ENCODE measurements at regions not wholly inside any gene's neighbourhood (a gene's known extent, or its start where the extent isn't known, plus 50 kb on each side); places are given as distances from the start of the nearest gene placed in this dataset.
A peak's percentile ranks its signal among the peaks of the same experiment; 100 is the strongest.
"Not testable (repeated sequence)": the region's sequence is repeated elsewhere in the genome, so short reads cannot be mapped to it uniquely, and the experiment has no call there.

DNA sequence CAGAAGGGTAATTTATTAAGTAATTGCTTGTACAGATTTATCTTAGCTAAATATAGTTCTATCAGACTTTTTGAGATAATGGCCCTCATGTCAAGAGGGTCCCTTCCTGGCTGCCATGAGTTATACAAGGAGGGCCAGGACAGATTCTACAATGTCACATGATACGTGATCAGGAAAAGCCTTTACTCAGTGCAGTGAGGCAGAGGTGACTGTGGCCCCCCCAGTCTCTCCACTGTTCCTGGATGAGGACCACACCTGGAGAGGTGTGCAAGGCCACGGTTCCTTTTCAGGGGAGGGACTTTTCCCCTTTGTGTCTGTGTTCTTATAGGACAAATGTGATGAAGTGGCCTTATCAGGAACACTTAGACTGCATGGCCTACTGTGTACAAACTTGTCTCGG is 54.3 kb upstream of the LRCH1 start:
- ChIA-PET CTCF (no interaction called here), POLR2A (no interaction called here)
- H3K4me1 ChIP-seq (ENCODE audit: control insufficient read depth in 2 of 2, insufficient read depth in 2 of 2, low read length in 2 of 2): no peaks in the 10 kb centered on the region
- no peaks in the 10 kb centered on the region for H3K36me3 ChIP-seq (ENCODE audit: control insufficient read depth in 2 of 3, insufficient read depth in 3 of 3, low read length in 3 of 3)
- Mint-ChIP-seq H3K36me3 (no peaks in the 10 kb centered on the region), H3K9me3 (no peaks in the 10 kb centered on the region), H3K27me3 (peaks cover 0 to 10% (median 0%) of the 10 kb centered on the region in 5 donors), H3K4me1 (no peaks in the 10 kb centered on the region), H3K27ac (no peak overlapping the region), H3K4me3 (no peak overlapping the region)
- intact Hi-C loops (cut with micrococcal nuclease): no loop called here
- no peak for ATAC-seq
- no peak overlapping the region for H3K4me3 ChIP-seq (ENCODE audit: low read length)
- H3K27me3 ChIP-seq (ENCODE audit: control insufficient read depth in 2 of 2, insufficient read depth in 2 of 2, low read length in 2 of 2): no peaks in the 10 kb centered on the region
- H3K27ac ChIP-seq (ENCODE audit: low read depth, low read length): no peak overlapping the region
- DNase-seq: no peak
- H3K9me3 ChIP-seq (ENCODE audit: control insufficient read depth in 2 of 3, low read length in 3 of 3): no peaks in the 10 kb centered on the region

DNA sequence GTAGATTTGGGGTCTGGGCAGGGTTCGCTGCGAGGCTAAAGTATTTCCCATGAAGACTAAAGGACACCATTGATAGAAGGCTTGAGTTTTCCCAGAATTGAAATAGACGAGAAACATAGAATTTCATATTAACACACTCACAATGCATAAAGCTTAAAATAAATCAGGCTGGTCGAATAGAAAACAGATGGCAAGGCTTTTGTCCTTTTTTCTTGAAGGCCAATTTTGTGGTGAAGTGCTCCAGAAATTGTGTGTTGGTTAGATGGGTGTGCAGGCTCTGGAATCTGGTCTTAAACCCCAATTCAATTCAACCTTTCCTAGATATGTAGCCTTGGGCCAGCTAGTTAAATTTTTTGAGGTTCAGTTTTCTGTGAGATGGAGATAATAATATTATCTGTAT is 56.9 kb upstream of the LRCH1 start:
- ATAC-seq (no peak), DNase-seq (no peak)
- H3K4me3 ChIP-seq (ENCODE audit: low read length): no peak overlapping the region
- no peaks in the 10 kb centered on the region for H3K9me3 ChIP-seq (ENCODE audit: control insufficient read depth in 2 of 3, low read length in 3 of 3)
- Mint-ChIP-seq H3K4me3 (no peak overlapping the region), H3K4me1 (no peaks in the 10 kb centered on the region), H3K27ac (no peak overlapping the region), H3K36me3 (no peaks in the 10 kb centered on the region), H3K27me3 (peaks cover 0 to 5% (median 0%) of the 10 kb centered on the region in 5 donors), H3K9me3 (no peaks in the 10 kb centered on the region)
- no peaks in the 10 kb centered on the region for H3K27me3 ChIP-seq (ENCODE audit: control insufficient read depth in 2 of 2, insufficient read depth in 2 of 2, low read length in 2 of 2)
- H3K4me1 ChIP-seq (ENCODE audit: control insufficient read depth in 2 of 2, insufficient read depth in 2 of 2, low read length in 2 of 2): no peaks in the 10 kb centered on the region
- H3K36me3 ChIP-seq (ENCODE audit: control insufficient read depth in 2 of 3, insufficient read depth in 3 of 3, low read length in 3 of 3): no peaks in the 10 kb centered on the region
- ChIA-PET CTCF (interaction anchor here (1.6 kb wide), 1 partner anchor 17 kb away, joined by 4 read pairs; no protein-coding TSS in a partner anchor), POLR2A (interaction anchor here (0.7 kb wide), 1 partner anchor 46 kb away, joined by 3 read pairs; no protein-coding TSS in a partner anchor)
- intact Hi-C loops (cut with micrococcal nuclease): no loop called here
- no peak overlapping the region for H3K27ac ChIP-seq (ENCODE audit: low read depth, low read length)

DNA sequence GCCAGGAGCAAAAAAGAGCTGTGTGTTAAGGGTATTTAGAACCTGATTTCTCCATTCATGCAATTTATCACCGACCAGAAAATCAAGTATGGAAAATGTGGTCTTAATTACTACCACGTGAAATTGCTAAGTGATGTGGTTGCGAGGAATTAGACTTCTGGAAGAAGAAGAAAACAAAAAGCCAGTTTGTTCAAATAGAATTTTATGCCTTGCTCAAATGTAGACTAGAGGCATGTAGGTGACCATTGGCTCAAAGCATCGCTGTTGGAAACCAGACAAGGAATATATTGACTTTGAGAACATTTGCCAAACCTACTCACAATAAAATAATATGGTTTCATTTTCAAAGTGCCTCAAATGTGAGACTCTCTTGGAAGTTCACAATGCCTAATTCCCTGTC is 57.3 kb upstream of the LRCH1 start:
- CTCF ChIA-PET: interaction anchor here (1.6 kb wide), 1 partner anchor 16 kb away, joined by 4 read pairs; no protein-coding TSS in a partner anchor
- POLR2A ChIA-PET: no interaction called here

DNA sequence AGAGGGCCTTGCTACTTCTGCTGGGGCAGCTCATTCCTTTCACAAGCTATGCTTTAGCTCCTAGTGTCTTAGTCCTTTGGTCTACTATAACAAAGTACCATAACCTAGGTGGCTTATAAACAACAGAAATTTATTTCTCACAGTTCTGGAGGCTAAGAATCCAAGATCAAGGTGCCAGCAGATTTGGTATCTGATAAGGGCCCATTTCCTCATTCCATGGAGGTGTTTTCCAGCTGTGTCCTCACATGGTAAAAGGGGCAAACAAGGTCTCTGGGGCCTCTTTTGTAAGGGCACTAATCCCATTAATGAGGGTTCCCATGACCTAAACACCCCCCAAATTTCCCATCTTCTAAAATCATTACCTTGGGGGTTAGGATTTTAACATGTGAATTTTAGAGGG is 57.9 kb upstream of the LRCH1 start:
- Histone ChIP-seq H3K27me3 (ENCODE audit: control insufficient read depth in 2 of 2, insufficient read depth in 2 of 2, low read length in 2 of 2) (no peaks in the 10 kb centered on the region), H3K4me3 (ENCODE audit: low read length) (no peak overlapping the region), H3K36me3 (ENCODE audit: control insufficient read depth in 2 of 3, insufficient read depth in 3 of 3, low read length in 3 of 3) (no peaks in the 10 kb centered on the region), H3K9me3 (ENCODE audit: control insufficient read depth in 2 of 3, low read length in 3 of 3) (no peaks in the 10 kb centered on the region), H3K27ac (ENCODE audit: low read depth, low read length) (no peak overlapping the region), H3K4me1 (ENCODE audit: control insufficient read depth in 2 of 2, insufficient read depth in 2 of 2, low read length in 2 of 2) (no peaks in the 10 kb centered on the region)
- intact Hi-C loops (cut with micrococcal nuclease): no loop called here
- no peaks in the 10 kb centered on the region for H3K4me1 Mint-ChIP-seq
- H3K36me3 Mint-ChIP-seq: no peaks in the 10 kb centered on the region
- DNase-seq: no peak
- ChIA-PET CTCF (interaction anchor here (0.7 to 1.6 kb wide), 2 partner anchors 16 to 239 kb away, joined by 3 to 4 read pairs; no protein-coding TSS in a partner anchor), POLR2A (no interaction called here)
- H3K27me3 Mint-ChIP-seq: peaks cover 0 to 4% (median 0%) of the 10 kb centered on the region in 5 donors
- no peak overlapping the region for H3K4me3 Mint-ChIP-seq
- no peak overlapping the region for H3K27ac Mint-ChIP-seq
- no peaks in the 10 kb centered on the region for H3K9me3 Mint-ChIP-seq
- ATAC-seq: no peak

More for the DNA sequence above, 57.3 kb upstream of the LRCH1 start:
- Histone ChIP-seq H3K4me3 (ENCODE audit: low read length) (no peak overlapping the region), H3K9me3 (ENCODE audit: control insufficient read depth in 2 of 3, low read length in 3 of 3) (no peaks in the 10 kb centered on the region), H3K4me1 (ENCODE audit: control insufficient read depth in 2 of 2, insufficient read depth in 2 of 2, low read length in 2 of 2) (no peaks in the 10 kb centered on the region), H3K36me3 (ENCODE audit: control insufficient read depth in 2 of 3, insufficient read depth in 3 of 3, low read length in 3 of 3) (no peaks in the 10 kb centered on the region), H3K27me3 (ENCODE audit: control insufficient read depth in 2 of 2, insufficient read depth in 2 of 2, low read length in 2 of 2) (no peaks in the 10 kb centered on the region), H3K27ac (ENCODE audit: low read depth, low read length) (no peak overlapping the region)
- Mint-ChIP-seq H3K4me1 (no peaks in the 10 kb centered on the region), H3K9me3 (no peaks in the 10 kb centered on the region), H3K4me3 (no peak overlapping the region), H3K27me3 (peaks cover 0 to 5% (median 0%) of the 10 kb centered on the region in 5 donors), H3K36me3 (no peaks in the 10 kb centered on the region), H3K27ac (no peak overlapping the region)
- intact Hi-C loops (cut with micrococcal nuclease): no loop called here
- ATAC-seq: no peak
- DNase-seq: no peak

DNA sequence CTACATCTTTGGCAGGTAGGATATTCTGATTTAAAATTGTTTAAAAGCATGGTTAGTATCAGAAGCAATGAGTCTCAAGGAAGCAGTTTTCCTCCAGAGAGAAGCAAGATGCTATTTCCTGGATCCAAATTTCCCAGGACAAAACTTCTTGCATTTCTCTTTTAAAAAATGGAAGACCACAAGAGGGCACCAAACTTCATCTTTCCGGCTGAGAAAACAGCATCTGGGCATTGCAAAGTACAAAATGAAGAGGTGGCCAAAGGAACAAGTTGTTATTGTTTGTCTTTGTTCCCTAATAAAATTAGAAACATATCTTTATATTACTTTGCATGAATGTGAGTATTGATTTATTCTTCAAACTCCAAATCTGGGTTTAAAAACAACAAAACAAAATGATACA is 60.0 kb upstream of the LRCH1 start:
- H3K27me3 ChIP-seq (ENCODE audit: control insufficient read depth in 2 of 2, insufficient read depth in 2 of 2, low read length in 2 of 2): no peaks in the 10 kb centered on the region
- H3K27ac Mint-ChIP-seq: no peak overlapping the region
- intact Hi-C loops (cut with micrococcal nuclease): loop anchor here (1.0 kb wide), 3 partner anchors 58 to 259 kb away; no protein-coding TSS in a partner anchor
- no peak overlapping the region for H3K4me3 Mint-ChIP-seq
- POLR2A ChIA-PET: no interaction called here
- no peak overlapping the region for H3K27ac ChIP-seq (ENCODE audit: low read depth, low read length)
- no peaks in the 10 kb centered on the region for H3K36me3 Mint-ChIP-seq
- peak in 5 of 9 donors; percentile 19 to 38 (median 26) for DNase-seq
- H3K36me3 ChIP-seq (ENCODE audit: control insufficient read depth in 2 of 3, insufficient read depth in 3 of 3, low read length in 3 of 3): no peaks in the 10 kb centered on the region
- H3K4me3 ChIP-seq (ENCODE audit: low read length): no peak overlapping the region
- H3K27me3 Mint-ChIP-seq: peaks cover 0 to 5% (median 0%) of the 10 kb centered on the region in 5 donors
- no peak for ATAC-seq
- no peaks in the 10 kb centered on the region for H3K9me3 ChIP-seq (ENCODE audit: control insufficient read depth in 2 of 3, low read length in 3 of 3)
- CTCF ChIA-PET: no interaction called here
- no peaks in the 10 kb centered on the region for H3K4me1 Mint-ChIP-seq
- no peaks in the 10 kb centered on the region for H3K9me3 Mint-ChIP-seq
- no peaks in the 10 kb centered on the region for H3K4me1 ChIP-seq (ENCODE audit: control insufficient read depth in 2 of 2, insufficient read depth in 2 of 2, low read length in 2 of 2)

DNA sequence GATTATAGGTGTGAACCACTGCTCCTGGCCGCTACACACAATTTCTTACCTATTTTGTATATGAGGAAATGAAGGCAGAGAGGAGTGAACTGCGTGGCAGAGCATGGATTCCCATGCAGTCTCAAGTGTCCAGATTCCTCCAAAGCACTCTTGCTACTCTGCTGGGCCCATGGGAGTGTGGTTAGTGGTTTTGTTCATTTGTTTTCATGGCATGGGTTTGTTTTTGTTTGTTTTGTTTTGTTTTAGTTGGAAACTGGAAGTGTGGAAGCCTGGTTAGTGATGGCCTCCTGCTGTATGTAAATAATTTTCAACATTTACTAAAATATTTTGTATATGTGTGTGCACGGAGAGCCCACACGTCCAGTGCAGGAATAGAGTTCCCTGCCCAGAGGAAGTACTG is 61.3 kb upstream of the LRCH1 start:
- Histone ChIP-seq H3K27me3 (ENCODE audit: control insufficient read depth in 2 of 2, insufficient read depth in 2 of 2, low read length in 2 of 2) (no peaks in the 10 kb centered on the region), H3K4me3 (ENCODE audit: low read length) (no peak overlapping the region), H3K4me1 (ENCODE audit: control insufficient read depth in 2 of 2, insufficient read depth in 2 of 2, low read length in 2 of 2) (no peaks in the 10 kb centered on the region), H3K27ac (ENCODE audit: low read depth, low read length) (no peak overlapping the region), H3K36me3 (ENCODE audit: control insufficient read depth in 2 of 3, insufficient read depth in 3 of 3, low read length in 3 of 3) (no peaks in the 10 kb centered on the region), H3K9me3 (ENCODE audit: control insufficient read depth in 2 of 3, low read length in 3 of 3) (no peaks in the 10 kb centered on the region)
- no peak overlapping the region for H3K27ac Mint-ChIP-seq
- intact Hi-C loops (cut with micrococcal nuclease): no loop called here
- CTCF ChIA-PET: no interaction called here
- H3K9me3 Mint-ChIP-seq: peaks cover 0 to 3% (median 0%) of the 10 kb centered on the region in 11 donors
- H3K27me3 Mint-ChIP-seq: peaks cover 0 to 8% (median 0%) of the 10 kb centered on the region in 5 donors
- no peaks in the 10 kb centered on the region for H3K36me3 Mint-ChIP-seq
- no peak for ATAC-seq
- no peaks in the 10 kb centered on the region for H3K4me1 Mint-ChIP-seq
- no peak overlapping the region for H3K4me3 Mint-ChIP-seq
- DNase-seq: no peak
- POLR2A ChIA-PET: no interaction called here

DNA sequence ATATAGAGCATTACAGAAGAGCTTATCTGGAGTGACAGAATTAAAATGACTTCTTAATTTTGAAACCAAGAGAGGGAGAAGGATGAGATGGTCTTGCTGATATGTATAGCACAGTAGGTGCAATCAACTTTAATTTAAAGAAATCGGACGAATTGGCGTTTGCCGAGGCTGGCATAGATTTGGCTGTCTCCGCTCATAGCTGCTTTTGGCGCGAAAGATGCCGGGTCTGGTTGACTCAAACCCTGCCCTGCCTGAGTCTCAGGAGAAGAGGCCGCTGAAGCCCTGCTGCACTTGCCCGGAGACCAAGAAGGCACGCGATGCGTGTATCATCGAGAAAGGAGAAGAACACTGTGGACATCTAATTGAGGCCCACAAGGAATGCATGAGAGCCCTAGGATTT is 62.3 kb upstream of the LRCH1 start:
- H3K36me3 Mint-ChIP-seq; H3K27ac ChIP-seq (ENCODE audit: low read depth, low read length); H3K9me3 ChIP-seq (ENCODE audit: control insufficient read depth in 2 of 3, low read length in 3 of 3); H3K27ac Mint-ChIP-seq; H3K4me1 Mint-ChIP-seq; POLR2A ChIA-PET; H3K4me3 ChIP-seq (ENCODE audit: low read length); intact Hi-C loops (cut with micrococcal nuclease); CTCF ChIA-PET; DNase-seq; ATAC-seq; H3K36me3 ChIP-seq (ENCODE audit: control insufficient read depth in 2 of 3, insufficient read depth in 3 of 3, low read length in 3 of 3); H3K27me3 Mint-ChIP-seq; H3K4me1 ChIP-seq (ENCODE audit: control insufficient read depth in 2 of 2, insufficient read depth in 2 of 2, low read length in 2 of 2); H3K27me3 ChIP-seq (ENCODE audit: control insufficient read depth in 2 of 2, insufficient read depth in 2 of 2, low read length in 2 of 2); H3K4me3 Mint-ChIP-seq: not testable (repeated sequence)
- H3K9me3 Mint-ChIP-seq: peaks cover 0 to 11% (median 2%) of the 10 kb centered on the region in 11 donors
